ENCODE measurements at regions not wholly inside any gene's neighbourhood (a gene's known extent, or its start where the extent isn't known, plus 50 kb on each side); places are given as distances from the start of the nearest gene placed in this dataset.

DNA sequence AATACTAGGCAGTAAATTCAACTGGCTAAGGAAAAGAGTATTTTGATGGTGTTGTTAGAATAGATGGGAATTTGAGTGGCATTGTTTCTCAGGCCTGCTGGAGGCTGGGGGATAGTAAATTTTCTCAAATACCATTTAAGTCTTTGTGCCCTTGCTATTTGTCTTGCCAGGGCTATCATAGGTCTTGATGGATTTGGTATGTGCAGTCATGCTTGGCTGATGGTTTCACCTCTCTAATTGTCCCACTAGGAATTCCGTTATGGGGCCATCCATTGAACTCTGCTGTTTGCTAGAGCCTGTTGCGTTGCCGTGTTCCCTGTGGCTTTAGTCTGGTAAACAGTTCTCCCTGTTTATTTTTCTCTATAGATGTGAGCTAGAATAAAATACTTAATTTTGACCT lies 438.1 kb upstream of the FAM98A start:
- Histone ChIP-seq H3K36me3 (no peaks in the 10 kb centered on the region), H3K4me1 (no peaks in the 10 kb centered on the region)
- intact Hi-C loops (cut with DNase I): no loop called here

DNA sequence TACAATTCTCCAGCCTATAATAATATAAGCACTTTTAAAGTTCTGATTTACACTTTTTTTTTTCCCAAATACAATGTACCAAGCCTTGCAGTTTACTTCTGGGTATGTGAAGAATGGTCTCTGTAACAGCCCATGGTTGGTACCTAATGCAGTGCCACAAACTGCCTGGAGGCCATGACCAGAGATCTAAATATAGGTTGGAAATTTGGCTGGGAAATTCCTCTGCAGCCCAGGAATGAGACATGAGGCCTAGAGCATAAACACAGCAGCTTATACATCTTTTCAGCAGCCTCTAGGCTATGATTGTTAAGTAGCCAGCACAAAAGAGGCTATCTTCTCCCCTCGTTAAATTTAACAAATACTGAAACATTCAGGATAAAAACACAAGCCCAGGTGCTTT lies 432.0 kb upstream of the FAM98A start:
- no peaks in the 10 kb centered on the region for H3K9me3 ChIP-seq
- H3K4me3 ChIP-seq: no peak overlapping the region
- H3K27me3 ChIP-seq: no peaks in the 10 kb centered on the region
- intact Hi-C loops (cut with DNase I): no loop called here
- peak in 6 of 8 donors; percentile 67 to 92 (median 82) for ATAC-seq
- peak overlapping the region in 2 of 10 donors; percentile 33 to 35 for H3K27ac ChIP-seq
- H3K36me3 ChIP-seq: no peaks in the 10 kb centered on the region
- DNase-seq: peak in 1 of 2 donors; percentile 10
- peaks cover 0 to 5% (median 0%) of the 10 kb centered on the region in 9 donors for H3K4me1 ChIP-seq
- TF ChIP-seq, protein P1, sequence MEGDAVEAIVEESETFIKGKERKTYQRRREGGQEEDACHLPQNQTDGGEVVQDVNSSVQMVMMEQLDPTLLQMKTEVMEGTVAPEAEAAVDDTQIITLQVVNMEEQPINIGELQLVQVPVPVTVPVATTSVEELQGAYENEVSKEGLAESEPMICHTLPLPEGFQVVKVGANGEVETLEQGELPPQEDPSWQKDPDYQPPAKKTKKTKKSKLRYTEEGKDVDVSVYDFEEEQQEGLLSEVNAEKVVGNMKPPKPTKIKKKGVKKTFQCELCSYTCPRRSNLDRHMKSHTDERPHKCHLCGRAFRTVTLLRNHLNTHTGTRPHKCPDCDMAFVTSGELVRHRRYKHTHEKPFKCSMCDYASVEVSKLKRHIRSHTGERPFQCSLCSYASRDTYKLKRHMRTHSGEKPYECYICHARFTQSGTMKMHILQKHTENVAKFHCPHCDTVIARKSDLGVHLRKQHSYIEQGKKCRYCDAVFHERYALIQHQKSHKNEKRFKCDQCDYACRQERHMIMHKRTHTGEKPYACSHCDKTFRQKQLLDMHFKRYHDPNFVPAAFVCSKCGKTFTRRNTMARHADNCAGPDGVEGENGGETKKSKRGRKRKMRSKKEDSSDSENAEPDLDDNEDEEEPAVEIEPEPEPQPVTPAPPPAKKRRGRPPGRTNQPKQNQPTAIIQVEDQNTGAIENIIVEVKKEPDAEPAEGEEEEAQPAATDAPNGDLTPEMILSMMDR (IDR thresholded peaks at IDR 0.05): no peak
- WGBS, 2 donors: 34 to 36% methylated on average over 1 of the region's 1 CpG

More for the DNA sequence above, 438.1 kb upstream of the FAM98A start:
- H3K27ac ChIP-seq: no peak overlapping the region
- WGBS, 2 donors: 80 to 93% methylated on average over 3 of the region's 3 CpGs
- H3K27me3 ChIP-seq: no peaks in the 10 kb centered on the region
- no peak for DNase-seq
- no peak for ATAC-seq
- H3K4me3 ChIP-seq: no peak overlapping the region
- TF ChIP-seq, protein P1 (IDR thresholded peaks at IDR 0.05): no peak
- H3K9me3 ChIP-seq: no peaks in the 10 kb centered on the region

DNA sequence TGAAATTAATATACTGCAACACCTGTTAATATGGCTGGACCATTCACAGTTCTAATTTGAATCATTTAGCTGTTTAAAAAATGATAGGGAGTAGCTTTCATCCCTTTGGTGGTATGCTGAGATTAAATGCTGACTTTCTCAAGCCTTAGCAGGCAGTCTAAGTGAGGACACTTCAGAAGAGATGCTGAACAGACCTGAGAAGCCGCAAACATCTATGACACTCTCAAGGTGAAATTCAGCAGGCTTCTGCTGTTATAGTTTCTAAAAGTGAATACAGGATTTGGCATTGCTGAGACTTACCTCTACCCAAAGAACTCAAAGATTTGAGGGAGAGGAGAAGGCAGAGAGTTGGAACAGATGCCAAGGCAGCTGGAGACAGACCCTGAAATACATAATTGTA lies 431.2 kb upstream of the FAM98A start:
- Histone ChIP-seq H3K36me3 (no peaks in the 10 kb centered on the region), H3K27ac (no peak overlapping the region), H3K4me1 (peaks cover 0 to 5% (median 0%) of the 10 kb centered on the region in 9 donors), H3K4me3 (no peak overlapping the region), H3K9me3 (no peaks in the 10 kb centered on the region), H3K27me3 (no peaks in the 10 kb centered on the region)
- intact Hi-C loops (cut with DNase I): no loop called here
- ATAC-seq: no peak
- no peak for DNase-seq
- WGBS, 2 donors: 57% methylated on average over 1 of the region's 1 CpG
- TF ChIP-seq, protein P1 (IDR thresholded peaks at IDR 0.05): no peak

DNA sequence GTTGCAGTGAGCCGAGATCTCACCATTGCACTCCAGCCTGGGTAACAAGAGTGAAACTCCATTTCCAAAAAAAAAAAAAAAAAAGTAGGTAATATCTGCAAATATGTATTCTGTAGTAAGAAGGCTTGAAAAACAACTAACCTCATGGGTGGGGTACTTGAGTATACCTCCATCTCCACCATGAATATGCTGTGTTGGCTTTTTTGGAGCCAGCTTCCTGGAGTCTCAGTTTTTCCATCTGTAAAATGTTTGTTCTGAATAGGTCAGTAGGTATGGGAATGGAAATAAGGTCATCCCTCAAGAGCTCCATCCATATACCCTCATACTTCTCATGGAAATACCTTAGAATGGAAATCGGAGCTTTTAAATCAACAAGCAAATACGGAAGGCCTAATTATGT lies 430.0 kb upstream of the FAM98A start:
- no peaks in the 10 kb centered on the region for H3K36me3 ChIP-seq
- H3K9me3 ChIP-seq: no peaks in the 10 kb centered on the region
- intact Hi-C loops (cut with DNase I): no loop called here
- 66 to 81% methylated on average over 3 of the region's 3 CpGs for WGBS, 2 donors
- H3K4me1 ChIP-seq: peaks cover 0 to 5% (median 0%) of the 10 kb centered on the region in 9 donors
- ATAC-seq (no peak), DNase-seq (no peak)
- TF ChIP-seq, protein P1 (IDR thresholded peaks at IDR 0.05): no peak
- H3K4me3 ChIP-seq: no peak overlapping the region
- no peaks in the 10 kb centered on the region for H3K27me3 ChIP-seq
- no peak overlapping the region for H3K27ac ChIP-seq

Measured in heart right ventricle (tissue), 16 donors.